RWPE1 (cell line): ENCODE measurements at regions not wholly inside any gene's neighbourhood (a gene's known extent, or its start where the extent isn't known, plus 50 kb on each side); places are given as distances from the start of the nearest gene placed in this dataset.

Experiments used
- CTCF ChIA-PET: fragments of 350-600 bp; sonication (Branson Sonifier 250); formaldehyde crosslinking; extraction: SDS; loops from one replicate; lab custom pipeline; 2021; lab: Yijun Ruan, JAX
- POLR2A ChIA-PET: fragments of 400-600 bp; formaldehyde crosslinking; extraction: SDS; loops from one replicate; lab custom pipeline; 2020; ENCODE audit warnings: antibody characterized with exemption; ENCODE audit not compliant: low non-redundant PET; lab: Yijun Ruan, JAX
- DNase-seq: peaks from one replicate; pipeline ENCODE4 v3.0.0; 2012; ENCODE audit warnings: low spot score
- H3K27ac ChIP-seq: fragments of 450-650 bp; 2 replicates; pipeline ENCODE4 v1.5.1; 2017
- TF ChIP-seq, protein P1 (sequence below): fragments of 450-650 bp; conservative IDR thresholded peaks from 2 replicates; pipeline ENCODE4 v1.5.1; 2017; ENCODE audit warnings: low read depth, mild to moderate bottlenecking

DNA sequence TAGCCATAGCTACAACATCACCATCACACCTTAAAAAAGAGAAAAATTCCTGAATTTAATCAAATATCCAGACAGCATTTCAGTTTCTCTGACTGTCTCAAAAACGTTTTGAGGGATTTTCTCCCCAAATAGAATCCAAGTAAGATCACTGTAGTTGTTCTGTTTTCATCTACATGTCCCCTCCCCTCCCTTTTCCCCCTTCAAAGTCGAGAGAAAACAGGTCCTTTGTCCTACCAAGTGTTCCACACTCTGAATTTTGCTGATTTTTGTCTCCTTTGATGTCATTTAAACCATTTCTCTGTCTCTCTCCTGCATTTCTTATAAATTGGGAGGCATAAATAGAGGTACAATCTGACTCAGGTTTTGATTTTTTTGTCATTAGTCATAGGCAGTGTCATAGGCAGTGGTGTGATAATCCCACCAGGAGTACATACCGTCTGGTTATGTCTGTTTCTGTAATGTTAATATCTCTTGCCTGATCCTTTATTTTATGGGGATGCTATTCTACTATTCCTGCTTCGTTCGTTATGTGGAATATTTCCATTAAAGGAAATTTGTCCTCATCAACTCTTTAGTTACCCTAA lies 348.6 kb downstream of the PTTG2 start:
- TF ChIP-seq, protein P1, sequence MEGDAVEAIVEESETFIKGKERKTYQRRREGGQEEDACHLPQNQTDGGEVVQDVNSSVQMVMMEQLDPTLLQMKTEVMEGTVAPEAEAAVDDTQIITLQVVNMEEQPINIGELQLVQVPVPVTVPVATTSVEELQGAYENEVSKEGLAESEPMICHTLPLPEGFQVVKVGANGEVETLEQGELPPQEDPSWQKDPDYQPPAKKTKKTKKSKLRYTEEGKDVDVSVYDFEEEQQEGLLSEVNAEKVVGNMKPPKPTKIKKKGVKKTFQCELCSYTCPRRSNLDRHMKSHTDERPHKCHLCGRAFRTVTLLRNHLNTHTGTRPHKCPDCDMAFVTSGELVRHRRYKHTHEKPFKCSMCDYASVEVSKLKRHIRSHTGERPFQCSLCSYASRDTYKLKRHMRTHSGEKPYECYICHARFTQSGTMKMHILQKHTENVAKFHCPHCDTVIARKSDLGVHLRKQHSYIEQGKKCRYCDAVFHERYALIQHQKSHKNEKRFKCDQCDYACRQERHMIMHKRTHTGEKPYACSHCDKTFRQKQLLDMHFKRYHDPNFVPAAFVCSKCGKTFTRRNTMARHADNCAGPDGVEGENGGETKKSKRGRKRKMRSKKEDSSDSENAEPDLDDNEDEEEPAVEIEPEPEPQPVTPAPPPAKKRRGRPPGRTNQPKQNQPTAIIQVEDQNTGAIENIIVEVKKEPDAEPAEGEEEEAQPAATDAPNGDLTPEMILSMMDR: no peak
- H3K27ac ChIP-seq: no peak overlapping the region
- ChIA-PET POLR2A (no interaction called here), CTCF (interaction anchor here (0.6 to 1.2 kb wide), 2 partner anchors 129 to 240 kb away, joined by 3 read pairs; no protein-coding TSS in a partner anchor)
- DNase-seq: peak; percentile 83

DNA sequence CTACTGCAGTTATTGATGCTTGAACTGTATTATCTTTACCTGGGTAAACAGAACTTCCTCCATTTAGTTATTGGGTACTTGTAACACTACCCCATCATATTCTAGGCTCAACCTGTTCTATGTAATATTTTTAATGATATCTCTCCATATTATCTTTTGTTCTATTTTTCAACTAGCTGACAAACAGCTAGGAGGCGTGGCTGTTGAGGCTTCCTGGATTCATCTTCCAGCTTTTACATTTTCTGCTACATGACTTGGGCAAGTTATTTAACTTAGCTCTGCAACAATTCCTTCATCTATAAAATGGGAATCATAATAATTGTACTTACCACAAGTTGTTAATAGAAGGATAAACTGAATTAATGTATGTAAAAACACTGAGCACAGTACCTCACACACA lies 349.3 kb downstream of the PTTG2 start:
- ChIA-PET CTCF (interaction anchor here (1.2 kb wide), 1 partner anchor 241 kb away, joined by 3 read pairs; no protein-coding TSS in a partner anchor), POLR2A (no interaction called here)
- no peak for DNase-seq
- TF ChIP-seq, protein P1: no peak
- no peak overlapping the region for H3K27ac ChIP-seq

GRCh38 chr4:38310446-38311043 lies 350.3 kb downstream of the PTTG2 start:
- no peak overlapping the region for H3K27ac ChIP-seq
- DNase-seq: no peak
- TF ChIP-seq, protein P1: no peak
- ChIA-PET POLR2A (no interaction called here), CTCF (interaction anchor here (0.7 kb wide), 1 partner anchor 584 kb away, joined by 3 read pairs; no protein-coding TSS in a partner anchor)

DNA sequence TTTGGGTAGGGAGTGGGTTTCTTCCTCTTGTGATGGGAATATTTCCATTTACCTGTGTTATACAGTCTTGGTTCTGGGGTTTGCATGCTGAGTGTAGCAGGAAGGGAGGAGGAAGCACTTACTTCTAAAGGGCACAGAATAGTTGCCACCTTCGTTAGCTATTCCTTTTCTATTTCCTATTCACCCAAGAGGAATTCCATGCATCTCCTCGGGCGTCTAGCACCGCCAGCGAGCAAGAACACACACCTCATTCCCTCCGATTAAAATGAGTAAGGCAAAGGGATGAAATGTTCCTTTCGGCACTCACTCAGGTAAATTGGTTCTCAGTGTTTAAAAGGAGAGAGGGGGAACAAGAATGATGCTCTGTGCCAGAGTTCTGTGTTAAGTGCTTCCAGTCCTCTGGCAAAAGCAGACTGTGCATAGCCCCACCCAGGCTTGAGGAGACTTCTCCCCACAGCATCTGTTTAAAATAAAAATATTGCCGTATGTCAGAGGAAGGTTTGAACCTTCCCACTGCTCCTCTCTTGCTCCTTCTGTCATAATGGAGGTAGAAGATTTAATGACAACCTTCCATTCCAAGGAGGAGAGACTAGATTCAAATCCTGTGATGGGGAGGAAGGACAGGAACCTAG lies 351.4 kb downstream of the PTTG2 start:
- no peak for DNase-seq
- CTCF ChIA-PET: interaction anchor here (0.5 to 1.2 kb wide), 2 partner anchors 27 to 115 kb away, joined by 3 read pairs; no protein-coding TSS in a partner anchor
- H3K27ac ChIP-seq: no peak overlapping the region

DNA sequence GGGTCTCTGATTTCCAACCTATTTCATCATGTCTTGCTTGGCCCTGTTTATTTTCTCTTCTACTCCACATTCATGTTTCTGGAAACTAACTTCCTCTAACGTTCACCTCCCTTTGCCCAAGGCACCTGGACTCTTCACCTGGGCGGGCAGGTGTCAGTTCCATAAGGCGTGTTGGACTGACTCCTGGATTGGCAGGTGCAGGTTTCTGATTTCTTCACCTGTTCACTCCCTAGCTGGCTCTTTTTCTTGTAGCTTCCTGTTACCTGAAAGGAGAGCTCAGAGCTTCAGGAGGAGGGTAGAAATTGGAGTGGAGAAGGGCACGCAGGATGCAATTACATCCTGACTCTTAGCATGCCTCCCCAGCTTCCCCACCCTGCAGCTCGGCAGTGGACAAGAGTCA lies 350.8 kb upstream of the KLF3 start:
- POLR2A ChIA-PET: no interaction called here
- CTCF ChIA-PET: interaction anchor here (0.6 to 0.8 kb wide), 3 partner anchors 29 to 418 kb away, joined by 3 read pairs; no protein-coding TSS in a partner anchor
- DNase-seq: no peak
- peak overlapping the region; percentile 92 for H3K27ac ChIP-seq
- TF ChIP-seq, protein P1: no peak

More for the DNA sequence above, 351.4 kb downstream of the PTTG2 start:
- TF ChIP-seq, protein P1: no peak
- POLR2A ChIA-PET: no interaction called here

DNA sequence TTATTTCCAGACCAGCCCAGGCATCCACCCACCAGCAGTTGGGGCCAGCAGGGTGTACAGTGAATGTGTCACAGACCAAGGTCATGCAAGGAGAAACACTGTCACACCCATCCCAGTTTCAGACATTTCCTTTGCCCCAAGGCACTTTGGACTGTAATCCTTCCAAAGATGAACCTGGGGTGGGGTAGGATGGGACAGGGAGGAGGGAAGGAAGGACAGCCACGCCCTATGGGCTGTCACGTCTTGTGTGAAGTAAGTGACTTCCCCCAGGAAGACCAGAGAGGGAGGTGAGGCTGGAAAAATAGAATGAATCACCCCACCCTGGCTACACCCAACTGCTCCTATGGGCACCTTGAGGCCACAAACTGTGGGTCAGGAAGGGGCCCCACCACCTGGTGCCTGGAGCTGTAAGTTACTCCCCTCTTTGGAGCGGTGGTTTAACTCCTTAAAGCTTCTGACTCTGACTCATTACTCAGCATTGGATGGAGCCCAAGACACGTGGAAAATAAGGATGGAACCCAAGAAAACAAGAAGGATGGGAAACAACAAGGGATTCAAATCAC lies 349.9 kb upstream of the KLF3 start:
- POLR2A ChIA-PET: no interaction called here
- peak; percentile 74 for DNase-seq
- CTCF ChIA-PET: interaction anchor here (0.6 to 1.8 kb wide), 5 partner anchors 28 to 139 kb away, joined by 3 to 14 read pairs (median 3); no protein-coding TSS in a partner anchor
- TF ChIP-seq, protein P1: no peak
- H3K27ac ChIP-seq: peak overlapping the region; percentile 92
